ENCODE measurements at regions not wholly inside any gene's neighbourhood (a gene's known extent, or its start where the extent isn't known, plus 50 kb on each side); places are given as distances from the start of the nearest gene placed in this dataset.

DNA sequence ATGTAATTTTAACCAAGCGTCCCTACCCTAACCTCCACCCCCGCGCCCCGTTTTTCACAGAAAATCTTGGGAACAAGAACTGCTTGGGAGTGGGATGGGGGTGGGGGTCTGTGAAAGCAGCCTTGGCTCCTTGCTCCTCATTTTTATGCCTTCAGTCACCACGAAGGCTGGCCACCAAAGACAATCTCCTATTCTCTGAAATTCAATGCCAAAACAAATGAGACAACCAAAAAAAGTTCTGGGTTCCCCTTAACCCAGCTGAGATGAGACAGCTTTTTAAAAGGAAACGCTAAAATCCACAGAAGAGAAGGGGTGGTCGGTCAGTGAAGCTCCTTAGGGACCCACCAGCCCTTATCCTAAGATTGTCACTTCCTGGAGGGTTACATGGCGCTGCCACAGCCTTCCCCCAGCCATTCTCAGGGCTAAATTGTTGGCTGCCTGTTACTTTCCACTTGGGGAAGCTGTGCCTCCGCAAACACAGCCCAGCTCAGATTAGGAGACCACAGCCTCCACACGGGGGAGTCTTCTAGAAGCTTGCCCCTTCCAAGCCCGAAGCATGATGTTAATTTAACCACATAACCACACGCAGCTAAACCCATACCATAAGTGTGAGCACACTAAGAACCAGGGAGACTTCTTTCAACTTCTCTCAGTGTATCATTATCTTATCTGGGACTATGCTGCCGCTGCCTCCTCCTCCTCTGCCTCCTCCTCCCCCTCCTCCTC, 136.3 kb downstream of the FOXD1 start:
- Mint-ChIP-seq H3K9me3 (no peaks in the 10 kb centered on the region), H3K27me3 (ENCODE audit: low read depth) (peaks cover 72% of the 10 kb centered on the region), H3K36me3 (ENCODE audit: low read depth) (no peaks in the 10 kb centered on the region), H3K27ac (peak overlapping the region; percentile 56 to 81 (median 57)), H3K4me1 (peaks cover 19% of the 10 kb centered on the region), H3K4me3 (peak overlapping the region in 1 of 3 experiments; percentile 22)
- TF ChIP-seq, protein P1, sequence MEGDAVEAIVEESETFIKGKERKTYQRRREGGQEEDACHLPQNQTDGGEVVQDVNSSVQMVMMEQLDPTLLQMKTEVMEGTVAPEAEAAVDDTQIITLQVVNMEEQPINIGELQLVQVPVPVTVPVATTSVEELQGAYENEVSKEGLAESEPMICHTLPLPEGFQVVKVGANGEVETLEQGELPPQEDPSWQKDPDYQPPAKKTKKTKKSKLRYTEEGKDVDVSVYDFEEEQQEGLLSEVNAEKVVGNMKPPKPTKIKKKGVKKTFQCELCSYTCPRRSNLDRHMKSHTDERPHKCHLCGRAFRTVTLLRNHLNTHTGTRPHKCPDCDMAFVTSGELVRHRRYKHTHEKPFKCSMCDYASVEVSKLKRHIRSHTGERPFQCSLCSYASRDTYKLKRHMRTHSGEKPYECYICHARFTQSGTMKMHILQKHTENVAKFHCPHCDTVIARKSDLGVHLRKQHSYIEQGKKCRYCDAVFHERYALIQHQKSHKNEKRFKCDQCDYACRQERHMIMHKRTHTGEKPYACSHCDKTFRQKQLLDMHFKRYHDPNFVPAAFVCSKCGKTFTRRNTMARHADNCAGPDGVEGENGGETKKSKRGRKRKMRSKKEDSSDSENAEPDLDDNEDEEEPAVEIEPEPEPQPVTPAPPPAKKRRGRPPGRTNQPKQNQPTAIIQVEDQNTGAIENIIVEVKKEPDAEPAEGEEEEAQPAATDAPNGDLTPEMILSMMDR (IDR thresholded peaks at IDR 0.05; ENCODE audit: unreplicated experiment in 3 of 3), result no peak

DNA sequence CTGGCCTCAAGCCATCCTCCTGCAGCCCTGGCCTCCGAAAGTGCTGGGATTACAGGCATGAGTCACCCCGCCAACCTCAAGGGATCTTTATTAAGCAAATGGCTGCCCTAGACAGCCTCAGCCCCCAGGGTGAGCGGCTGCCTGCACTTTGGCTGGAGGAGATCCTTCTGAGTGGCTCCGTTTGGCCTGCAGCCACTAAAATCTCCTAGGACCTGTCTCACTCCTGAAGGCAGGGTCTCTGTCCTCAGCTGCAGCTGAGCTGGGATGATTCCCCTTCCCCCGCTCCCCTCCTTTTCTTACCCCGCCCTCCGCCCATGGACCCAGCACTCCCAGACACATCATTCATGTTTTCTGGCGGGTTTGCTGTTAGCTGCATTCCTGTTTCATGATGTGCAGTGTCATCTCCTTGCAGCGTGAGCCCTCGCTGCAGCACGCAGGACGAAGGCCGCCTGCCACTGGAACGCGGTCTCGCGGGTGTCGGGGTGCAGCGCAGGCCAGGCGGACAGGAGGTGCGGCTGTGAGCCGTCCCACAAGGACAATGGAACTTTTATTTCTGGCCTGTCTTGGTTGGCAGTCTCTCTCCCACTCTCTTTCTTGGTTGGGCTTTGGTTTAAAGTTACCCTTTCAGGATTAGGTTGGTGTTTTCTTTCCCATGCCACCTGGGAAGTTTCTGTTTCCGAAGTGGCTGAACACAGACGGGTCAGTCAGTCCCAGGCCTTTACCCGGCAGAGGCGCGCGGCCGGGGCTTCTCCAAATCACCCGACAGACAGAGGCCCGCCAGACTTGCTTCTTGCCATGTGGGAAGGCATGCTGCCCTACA, 137.1 kb downstream of the FOXD1 start:
- Mint-ChIP-seq H3K4me3 (peak overlapping the region in 2 of 3 experiments; percentile 24 to 33), H3K9me3 (no peaks in the 10 kb centered on the region), H3K4me1 (peaks cover 19% of the 10 kb centered on the region), H3K27me3 (ENCODE audit: low read depth) (peaks cover 77% of the 10 kb centered on the region), H3K36me3 (ENCODE audit: low read depth) (no peaks in the 10 kb centered on the region), H3K27ac (peak overlapping the region; percentile 15 to 56 (median 54))
- TF ChIP-seq, protein P1 (IDR thresholded peaks at IDR 0.05; ENCODE audit: unreplicated experiment in 3 of 3), result no peak

DNA sequence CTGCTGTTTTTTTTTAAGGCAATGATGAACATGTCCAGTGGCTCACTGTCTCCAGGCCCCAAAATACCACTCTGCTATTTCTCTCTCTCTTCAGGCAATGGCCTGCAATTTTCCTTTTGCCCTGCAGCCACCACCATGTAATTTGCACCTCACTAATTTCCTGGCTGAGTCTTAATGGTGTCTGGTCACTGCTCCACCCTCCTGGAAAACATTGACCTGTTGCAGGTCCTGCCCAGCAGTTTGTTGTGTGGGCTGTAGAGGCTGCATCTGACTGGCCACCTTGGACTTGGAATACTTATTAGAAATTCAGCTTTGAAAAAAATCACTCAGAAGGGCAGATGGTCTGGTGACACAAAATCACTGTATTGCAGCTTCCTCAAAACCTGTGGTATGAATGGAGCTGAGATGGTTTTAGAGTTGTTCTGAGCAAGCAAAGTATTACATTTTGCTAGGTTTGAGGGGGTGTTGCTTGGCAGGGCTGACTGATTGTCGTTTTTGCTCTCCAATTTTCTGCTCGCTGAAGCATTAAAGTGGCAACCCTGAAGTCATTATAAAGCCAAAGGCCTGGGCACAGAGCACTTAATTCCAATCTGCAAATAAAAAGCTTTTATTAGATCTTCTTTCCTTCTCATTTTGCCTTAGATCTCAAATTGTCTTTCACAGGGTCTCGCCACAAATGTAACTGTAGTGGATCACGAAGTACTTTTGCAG, 134.8 kb downstream of the TMEM174 start:
- Mint-ChIP-seq H3K4me3 (no peak overlapping the region), H3K4me1 (peaks cover 22% of the 10 kb centered on the region)
- TF ChIP-seq, protein P1 (IDR thresholded peaks at IDR 0.05; ENCODE audit: unreplicated experiment in 3 of 3), result no peak

DNA sequence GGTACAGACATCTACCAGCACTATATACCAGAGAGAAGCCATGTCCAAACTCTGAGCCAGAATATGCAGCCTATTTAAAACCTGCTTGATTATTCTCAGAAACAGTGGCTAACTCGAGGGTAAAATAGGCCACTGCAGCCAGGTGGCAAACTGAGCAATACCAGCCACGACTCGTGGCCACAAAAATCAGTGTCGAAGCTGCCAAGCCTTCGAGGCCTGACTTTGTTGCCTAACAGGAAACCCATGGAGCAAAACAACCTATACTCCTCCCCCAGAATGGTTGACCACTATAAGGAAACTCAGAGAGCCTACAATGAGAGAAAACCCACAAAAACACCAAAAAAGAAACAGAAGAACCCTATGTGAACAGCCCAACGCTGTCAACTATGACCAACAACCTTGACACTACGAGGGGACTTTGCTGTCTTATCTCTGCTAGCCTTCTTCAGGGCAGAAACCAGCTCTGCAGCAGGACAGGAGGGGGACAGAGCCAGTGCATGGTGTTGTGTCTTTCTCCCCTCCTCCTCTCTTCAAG, 133.8 kb downstream of the TMEM174 start:
- H3K4me3 Mint-ChIP-seq, result no peak overlapping the region
- H3K36me3 Mint-ChIP-seq (ENCODE audit: low read depth), result no peaks in the 10 kb centered on the region
- peaks cover 88% of the 10 kb centered on the region for H3K27me3 Mint-ChIP-seq (ENCODE audit: low read depth)
- H3K9me3 Mint-ChIP-seq, result no peaks in the 10 kb centered on the region
- TF ChIP-seq, protein P1 (IDR thresholded peaks at IDR 0.05; ENCODE audit: unreplicated experiment in 3 of 3), result no peak
- H3K27ac Mint-ChIP-seq, result no peak overlapping the region
- H3K4me1 Mint-ChIP-seq, result peaks cover 21% of the 10 kb centered on the region

More for the DNA sequence above, 134.8 kb downstream of the TMEM174 start:
- Mint-ChIP-seq H3K9me3 (no peaks in the 10 kb centered on the region), H3K27me3 (ENCODE audit: low read depth) (peaks cover 87% of the 10 kb centered on the region), H3K36me3 (ENCODE audit: low read depth) (no peaks in the 10 kb centered on the region), H3K27ac (peak overlapping the region in 1 of 3 experiments; percentile 45)

DNA sequence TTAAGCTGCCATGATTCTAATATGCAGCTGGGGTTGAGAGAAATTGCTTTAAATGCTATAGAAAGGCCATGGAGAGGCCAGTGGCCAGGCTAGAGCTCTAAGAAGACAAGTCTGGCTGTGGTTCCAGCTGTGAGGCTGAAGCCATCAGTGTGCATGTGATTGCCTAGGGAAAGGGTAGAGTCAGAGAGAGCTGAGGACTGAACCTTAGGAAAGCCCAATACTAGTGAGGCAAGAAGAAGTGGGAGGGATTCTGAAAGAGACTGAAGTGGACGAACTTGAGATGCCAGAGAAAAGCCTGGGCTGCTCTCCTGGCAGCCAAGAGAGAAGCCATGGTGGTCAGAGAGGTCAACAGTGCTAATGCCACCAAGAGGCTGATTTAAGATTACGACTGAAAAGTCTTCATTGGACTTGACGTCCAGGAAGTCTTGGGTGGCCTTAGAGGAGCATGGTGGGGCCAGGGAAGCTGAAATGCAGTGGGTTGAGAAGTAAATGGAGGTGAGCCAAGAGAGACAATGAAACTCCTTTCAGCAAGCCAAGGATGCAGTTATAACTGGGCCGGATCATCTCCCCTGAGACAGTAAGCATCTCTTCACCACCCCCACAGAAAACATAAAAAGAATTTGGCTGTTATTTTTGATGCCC, 133.2 kb downstream of the TMEM174 start:
- Mint-ChIP-seq H3K27me3 (ENCODE audit: low read depth) (peaks cover 90% of the 10 kb centered on the region), H3K36me3 (ENCODE audit: low read depth) (no peaks in the 10 kb centered on the region), H3K4me3 (no peak overlapping the region), H3K4me1 (peaks cover 17% of the 10 kb centered on the region), H3K9me3 (no peaks in the 10 kb centered on the region), H3K27ac (no peak overlapping the region)
- TF ChIP-seq, protein P1 (IDR thresholded peaks at IDR 0.05; ENCODE audit: unreplicated experiment in 3 of 3), result no peak

All from nephron (organoid).